Neuronal stem cell (in vitro differentiated cells): ENCODE measurements at regions not wholly inside any gene's neighbourhood (a gene's known extent, or its start where the extent isn't known, plus 50 kb on each side); places are given as distances from the start of the nearest gene placed in this dataset.

Experiments
- DNase-seq: peaks from one replicate; pipeline ENCODE4 v3.0.0-alpha.2; 2013; ENCODE audit warnings: low spot score
- H2AFZ ChIP-seq: one replicate; pipeline ENCODE4 v1.6.1; 2013; ENCODE audit warnings: mild to moderate bottlenecking, low read length, inconsistent platforms
- H2AK5ac ChIP-seq: 2 replicates; pipeline ENCODE4 v1.6.1; 2013; ENCODE audit warnings: low read depth, mild to moderate bottlenecking, inconsistent platforms, low read length, moderate library complexity, mixed read lengths
- H2BK120ac ChIP-seq: 2 replicates; pipeline ENCODE4 v1.6.1; 2013; ENCODE audit warnings: low read depth, mild to moderate bottlenecking, inconsistent platforms, low read length, moderate library complexity, mixed read lengths
- H2BK12ac ChIP-seq: one replicate; pipeline ENCODE4 v1.6.1; 2013; ENCODE audit warnings: low read length, inconsistent platforms
- H2BK15ac ChIP-seq: 2 replicates; pipeline ENCODE4 v1.6.1; 2013; ENCODE audit warnings: mild to moderate bottlenecking, low read length, inconsistent platforms, mixed read lengths
- H2BK5ac ChIP-seq: one replicate; pipeline ENCODE4 v1.6.1; 2013; ENCODE audit warnings: inconsistent platforms, mild to moderate bottlenecking, low read length, moderate library complexity
- H3K14ac ChIP-seq: one replicate; pipeline ENCODE4 v1.6.1; 2013; ENCODE audit warnings: low read length, inconsistent platforms
- H3K18ac ChIP-seq: 2 replicates; pipeline ENCODE4 v1.6.1; 2013; ENCODE audit warnings: low read length, inconsistent platforms
- H3K23ac ChIP-seq: 2 replicates; pipeline ENCODE4 v1.6.1; 2013; ENCODE audit warnings: low read depth, mild to moderate bottlenecking, mixed read lengths, low read length, inconsistent platforms; ENCODE audit not compliant: poor library complexity
- H3K27ac ChIP-seq: replicated peaks from 3 replicates; pipeline ENCODE4 v1.5.1; 2013; ENCODE audit warnings: low read length, inconsistent platforms
- H3K27me3 ChIP-seq, 3 experiments: 2 replicates each; pipeline ENCODE4 v1.6.1; 2013; ENCODE audit warnings: low read length in 3 of 3, mild to moderate bottlenecking in 2 of 3, inconsistent platforms in 1 of 3, low read depth in 1 of 3, mixed read lengths in 1 of 3, moderate library complexity in 1 of 3; ENCODE audit not compliant: control insufficient read depth in 3 of 3, insufficient read depth in 3 of 3
- H3K36me3 ChIP-seq, 2 donors: replicated peaks in 1 of 2; 2 replicates each; pipeline ENCODE4 v1.6.1; 2013; ENCODE audit warnings: low read length in 2 of 2; ENCODE audit not compliant: control insufficient read depth in 2 of 2, insufficient read depth in 2 of 2
- H3K4ac ChIP-seq: 2 replicates; pipeline ENCODE4 v1.6.1; 2013; ENCODE audit warnings: inconsistent platforms, mild to moderate bottlenecking, low read length, moderate library complexity
- H3K4me1 ChIP-seq, 2 donors: 1 replicate in 1 of 2; 2 replicates in 1 of 2; pipeline ENCODE4 v1.6.1; 2013; ENCODE audit warnings: low read length in 2 of 2, low read depth in 1 of 2; ENCODE audit not compliant: control insufficient read depth in 2 of 2, insufficient read depth in 1 of 2
- H3K4me2 ChIP-seq: one replicate; pipeline ENCODE4 v1.6.1; 2013; ENCODE audit warnings: mild to moderate bottlenecking, low read length, inconsistent platforms; ENCODE audit not compliant: insufficient read depth, poor library complexity, severe bottlenecking
- H3K4me3 ChIP-seq, 2 donors: 2 replicates each; pipeline ENCODE4 v1.5.1; 2013; ENCODE audit warnings: low read length in 2 of 2, mild to moderate bottlenecking in 2 of 2, inconsistent platforms in 1 of 2, moderate library complexity in 1 of 2
- H3K79me1 ChIP-seq: one replicate; pipeline ENCODE4 v1.6.1; 2013; ENCODE audit warnings: low read depth, mild to moderate bottlenecking, inconsistent platforms, low read length, moderate library complexity
- H3K9ac ChIP-seq: one replicate; pipeline ENCODE4 v1.6.1; 2013; ENCODE audit warnings: mild to moderate bottlenecking, low read depth, low read length, inconsistent platforms; ENCODE audit not compliant: poor library complexity
- H3K9me3 ChIP-seq, 2 donors: replicated peaks in 1 of 2; 2 replicates each; pipeline versions ENCODE3 to v1.6.1; 2013; ENCODE audit warnings: low read length in 2 of 2, mild to moderate bottlenecking in 2 of 2, inconsistent platforms in 1 of 2, low read depth in 1 of 2, mixed read lengths in 1 of 2, moderate library complexity in 1 of 2; ENCODE audit not compliant: control insufficient read depth in 2 of 2, insufficient read depth in 1 of 2
- H4K8ac ChIP-seq: one replicate; pipeline ENCODE4 v1.6.1; 2013; ENCODE audit warnings: low read depth, mild to moderate bottlenecking, inconsistent platforms, low read length, moderate library complexity
- H4K91ac ChIP-seq: one replicate; pipeline ENCODE4 v1.6.1; 2013; ENCODE audit warnings: low read length, low read depth, mild to moderate bottlenecking, inconsistent platforms; ENCODE audit not compliant: poor library complexity
- WGBS, 2 donors: extraction: QIAGEN DNeasy Blood & Tissue Kit; methylation state at CpG; one replicate each; pipeline ENCODE4 v1.1.7; 2013; ENCODE audit warnings: missing lambda C conversion rate in 2 of 2, mixed read lengths in 1 of 2; ENCODE audit not compliant: insufficient read length in 2 of 2, insufficient replicate concordance in 1 of 2; ENCODE audit errors: extremely low coverage in 2 of 2; 5-methylcytosine and 5-hydroxymethylcytosine counted together

DNA sequence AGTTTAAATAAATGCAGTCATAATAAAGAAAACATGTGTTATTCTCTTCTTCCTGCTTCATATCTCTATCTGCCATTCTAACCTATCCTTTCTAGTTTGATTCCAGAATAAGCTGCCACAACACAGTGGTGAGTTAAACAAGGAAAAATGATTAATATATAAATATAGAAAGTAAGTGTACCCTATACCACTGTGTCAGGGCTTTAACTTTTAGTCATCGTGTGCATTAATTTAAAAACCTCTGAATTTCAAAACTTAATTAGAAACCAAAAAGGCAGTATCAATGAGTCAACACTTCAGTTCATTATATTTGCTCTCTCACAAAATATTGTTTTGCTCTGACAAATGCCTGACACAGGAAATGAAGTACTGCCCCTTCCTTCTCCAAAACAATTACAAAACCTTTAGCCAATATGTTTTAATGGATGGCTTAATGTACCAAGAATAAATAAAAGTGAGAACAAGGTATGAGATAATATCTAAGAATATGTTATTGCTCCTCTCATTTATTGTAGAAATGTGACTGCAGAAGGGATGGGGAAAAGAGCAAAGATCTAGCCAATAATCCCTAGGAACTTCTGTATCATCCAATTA is 634.8 kb downstream of the KCNT2 start:
- Histone ChIP-seq H2AK5ac (no peak overlapping the region), H3K9ac (no peak overlapping the region), H3K36me3 (no peaks in the 10 kb centered on the region), H2BK12ac (no peak overlapping the region), H3K23ac (no peak overlapping the region), H2BK15ac (no peak overlapping the region), H2BK5ac (no peak overlapping the region), H2AFZ (no peak overlapping the region), H3K4me1 (no peaks in the 10 kb centered on the region), H4K91ac (no peak overlapping the region), H3K27me3 (no peaks in the 10 kb centered on the region), H3K4me3 (no peak overlapping the region), H4K8ac (no peak overlapping the region), H3K9me3 (no peaks in the 10 kb centered on the region), H3K27ac (no peak overlapping the region), H3K79me1 (no peaks in the 10 kb centered on the region), H3K14ac (no peak overlapping the region), H3K4ac (no peak overlapping the region), H3K4me2 (no peak overlapping the region), H3K18ac (no peak overlapping the region), H2BK120ac (no peak overlapping the region)
- DNase-seq: no peak
- WGBS, 2 donors: no CpG with 5 or more reads among the region's 1 CpG

DNA sequence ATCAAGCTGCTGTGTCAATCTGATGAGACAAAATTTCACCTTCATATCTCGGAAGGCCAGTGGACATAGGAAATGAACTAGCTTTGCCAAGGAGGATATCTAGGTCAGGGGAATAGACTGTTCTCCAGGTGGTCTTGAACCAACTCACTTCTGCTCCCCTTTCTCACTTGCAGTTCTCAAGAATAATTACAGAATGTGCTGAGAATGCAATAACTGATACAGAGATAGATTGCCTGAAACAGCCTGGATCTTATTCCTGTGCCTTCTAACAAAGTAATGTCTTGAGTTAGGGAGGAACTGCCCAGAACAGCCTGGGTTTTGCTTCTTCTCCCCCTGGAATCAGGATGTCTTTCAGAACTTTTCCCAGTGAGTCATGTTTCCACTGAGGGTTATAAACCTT is 636.7 kb downstream of the KCNT2 start:
- H2BK120ac ChIP-seq: no peak overlapping the region
- H3K36me3 ChIP-seq: no peaks in the 10 kb centered on the region
- no peak overlapping the region for H3K4me3 ChIP-seq
- H3K18ac ChIP-seq: no peak overlapping the region
- no peaks in the 10 kb centered on the region for H3K27me3 ChIP-seq
- no peak overlapping the region for H2BK12ac ChIP-seq
- no peak overlapping the region for H4K8ac ChIP-seq
- no peak overlapping the region for H3K4me2 ChIP-seq
- H4K91ac ChIP-seq: no peak overlapping the region
- no peaks in the 10 kb centered on the region for H3K9me3 ChIP-seq
- H3K79me1 ChIP-seq: no peaks in the 10 kb centered on the region
- H2BK5ac ChIP-seq: no peak overlapping the region
- H3K27ac ChIP-seq: no peak overlapping the region
- H3K14ac ChIP-seq: no peak overlapping the region
- no peak overlapping the region for H2AK5ac ChIP-seq
- no peak for DNase-seq
- no peak overlapping the region for H3K4ac ChIP-seq
- H2BK15ac ChIP-seq: no peak overlapping the region
- H3K9ac ChIP-seq: no peak overlapping the region
- H3K4me1 ChIP-seq: no peaks in the 10 kb centered on the region
- no peak overlapping the region for H2AFZ ChIP-seq
- H3K23ac ChIP-seq: no peak overlapping the region
- WGBS, 2 donors: no CpG with 5 or more reads among the region's 1 CpG

DNA sequence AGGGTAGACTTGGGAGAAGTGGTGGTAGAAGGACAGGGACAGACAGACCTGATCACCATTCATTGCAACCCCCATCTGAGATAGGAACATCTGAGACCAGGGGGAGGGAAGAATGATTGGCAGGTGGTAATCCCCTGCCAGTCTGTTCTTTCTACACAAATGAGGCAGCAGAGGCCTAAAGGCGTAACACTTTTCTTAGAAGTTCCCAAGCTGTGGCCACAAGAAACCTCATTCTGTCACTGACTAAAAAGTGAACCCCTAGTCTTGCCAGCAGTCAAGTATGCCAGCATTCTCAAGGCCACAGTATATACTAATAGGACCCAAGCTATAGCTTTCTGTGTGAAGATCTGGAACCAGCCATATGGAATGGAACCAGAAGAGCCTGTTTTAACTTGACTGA is 638.0 kb downstream of the KCNT2 start:
- Histone ChIP-seq H3K4me3 (no peak overlapping the region), H2BK5ac (no peak overlapping the region), H3K4me1 (no peaks in the 10 kb centered on the region), H3K4me2 (no peak overlapping the region), H3K36me3 (no peaks in the 10 kb centered on the region), H3K9ac (no peak overlapping the region), H4K91ac (no peak overlapping the region), H2AK5ac (no peak overlapping the region), H2AFZ (no peak overlapping the region), H3K79me1 (no peaks in the 10 kb centered on the region), H3K9me3 (no peaks in the 10 kb centered on the region), H4K8ac (no peak overlapping the region), H3K27ac (no peak overlapping the region), H3K14ac (no peak overlapping the region), H3K23ac (no peak overlapping the region), H2BK120ac (no peak overlapping the region), H3K27me3 (no peaks in the 10 kb centered on the region), H2BK12ac (no peak overlapping the region), H3K18ac (no peak overlapping the region), H3K4ac (no peak overlapping the region), H2BK15ac (no peak overlapping the region)
- DNase-seq: no peak
- WGBS, 2 donors: no CpG with 5 or more reads among the region's 1 CpG

DNA sequence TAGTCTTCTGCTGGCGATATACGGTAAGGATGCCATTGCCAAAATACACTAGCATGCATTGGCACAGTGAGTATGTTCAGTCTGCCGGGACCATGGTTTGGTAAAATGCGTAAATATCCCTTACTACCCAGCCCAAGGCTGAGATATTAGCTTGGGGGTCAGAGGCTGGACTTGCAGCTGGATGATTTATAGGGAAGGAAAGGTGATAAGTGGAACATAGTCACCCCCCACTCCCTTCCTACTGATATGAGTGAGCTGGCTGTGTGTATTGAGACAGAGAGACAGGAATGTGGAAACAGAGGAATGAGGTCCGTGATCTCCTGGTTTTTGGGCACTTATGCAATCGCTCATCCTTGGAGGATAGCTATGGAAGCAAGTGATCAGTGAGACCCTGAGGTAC is 642.8 kb downstream of the KCNT2 start:
- no peaks in the 10 kb centered on the region for H3K4me1 ChIP-seq
- H3K9me3 ChIP-seq: no peaks in the 10 kb centered on the region
- H2BK5ac ChIP-seq: no peak overlapping the region
- H3K23ac ChIP-seq: no peak overlapping the region
- no peak overlapping the region for H3K4me3 ChIP-seq
- H2AK5ac ChIP-seq: no peak overlapping the region
- no peak overlapping the region for H4K8ac ChIP-seq
- no peaks in the 10 kb centered on the region for H3K36me3 ChIP-seq
- WGBS, 2 donors: no CpG with 5 or more reads among the region's 6 CpGs
- H2BK15ac ChIP-seq: no peak overlapping the region
- H2BK12ac ChIP-seq: no peak overlapping the region
- no peak overlapping the region for H3K27ac ChIP-seq
- H3K4ac ChIP-seq: no peak overlapping the region
- no peaks in the 10 kb centered on the region for H3K27me3 ChIP-seq
- H3K14ac ChIP-seq: no peak overlapping the region
- no peak overlapping the region for H3K4me2 ChIP-seq
- no peak overlapping the region for H3K18ac ChIP-seq
- H3K9ac ChIP-seq: no peak overlapping the region
- no peak overlapping the region for H2AFZ ChIP-seq
- no peak overlapping the region for H4K91ac ChIP-seq
- no peak overlapping the region for H2BK120ac ChIP-seq
- DNase-seq: no peak
- H3K79me1 ChIP-seq: no peaks in the 10 kb centered on the region
